OCI-LY3 (cell line): ENCODE measurements at regions not wholly inside any gene's neighbourhood (a gene's known extent, or its start where the extent isn't known, plus 50 kb on each side); places are given as distances from the start of the nearest gene placed in this dataset.

Experiments used
- CTCF ChIP-seq: fragments of 200-600, 300-600 bp; sonication (generic); IDR thresholded peaks from 2 replicates; pipeline ENCODE4 v1.5.1; 2014; ENCODE audit warnings: antibody characterized with exemption, low read length, low read depth
- EZH2phosphoT487 ChIP-seq: fragments of 200-600 bp; shearing (Covaris generic); IDR thresholded peaks from 2 replicates; pipeline ENCODE4 v1.6.1; 2018; ENCODE audit warnings: antibody characterized with exemption, mixed run types, low read depth

- no peak for TF ChIP-seq CTCF
- TF ChIP-seq EZH2phosphoT487, result no peak
These were observed 93.6 kb upstream of the PTPN3 start for GRCh38 chr9:109591691-109592090.
